ENCODE measurements at regions not wholly inside any gene's neighbourhood (a gene's known extent, or its start where the extent isn't known, plus 50 kb on each side); places are given as distances from the start of the nearest gene placed in this dataset.
A peak's percentile ranks its signal among the peaks of the same experiment; 100 is the strongest.
"Not testable (repeated sequence)": the region's sequence is repeated elsewhere in the genome, so short reads cannot be mapped to it uniquely, and the experiment has no call there.

- TF ChIP-seq CTCF (IDR thresholded peaks at IDR 0.05; ENCODE audit: insufficient read depth, low read length, poor library complexity, severe bottlenecking): no peak
- H3K4me3 ChIP-seq (replicated peaks; ENCODE audit: low read depth, low read length): no peak overlapping the region
- DNase-seq (ENCODE audit: extremely low read depth, insufficient read length): no peak
- H3K36me3 ChIP-seq (ENCODE audit: control insufficient read depth, insufficient read depth, low read length): no peaks in the 10 kb centered on the region
- no peaks in the 10 kb centered on the region for H3K27me3 ChIP-seq (replicated peaks; ENCODE audit: control insufficient read depth, insufficient read depth, low read length)
Observed at GRCh38 chr13:46498650-46499049, 54.3 kb upstream of the LRCH1 start.

- Histone ChIP-seq H3K36me3 (ENCODE audit: control insufficient read depth, insufficient read depth, low read length) (no peaks in the 10 kb centered on the region), H3K27me3 (replicated peaks; ENCODE audit: control insufficient read depth, insufficient read depth, low read length) (no peaks in the 10 kb centered on the region), H3K4me3 (replicated peaks; ENCODE audit: low read depth, low read length) (no peak overlapping the region)
- DNase-seq (ENCODE audit: extremely low read depth, insufficient read length): no peak
- TF ChIP-seq CTCF (IDR thresholded peaks at IDR 0.05; ENCODE audit: insufficient read depth, low read length, poor library complexity, severe bottlenecking): no peak
Observed at GRCh38 chr13:46496086-46496485, 56.9 kb upstream of the LRCH1 start.

- Histone ChIP-seq H3K27me3 (replicated peaks; ENCODE audit: control insufficient read depth, insufficient read depth, low read length) (no peaks in the 10 kb centered on the region), H3K4me3 (replicated peaks; ENCODE audit: low read depth, low read length) (no peak overlapping the region), H3K36me3 (ENCODE audit: control insufficient read depth, insufficient read depth, low read length) (no peaks in the 10 kb centered on the region)
- TF ChIP-seq CTCF (IDR thresholded peaks at IDR 0.05; ENCODE audit: insufficient read depth, low read length, poor library complexity, severe bottlenecking): no peak
- no peak for DNase-seq (ENCODE audit: extremely low read depth, insufficient read length)
Observed at GRCh38 chr13:46495651-46496050, 57.3 kb upstream of the LRCH1 start.

- H3K36me3 ChIP-seq (ENCODE audit: control insufficient read depth, insufficient read depth, low read length): no peaks in the 10 kb centered on the region
- DNase-seq (ENCODE audit: extremely low read depth, insufficient read length): no peak
- no peaks in the 10 kb centered on the region for H3K27me3 ChIP-seq (replicated peaks; ENCODE audit: control insufficient read depth, insufficient read depth, low read length)
- no peak overlapping the region for H3K4me3 ChIP-seq (replicated peaks; ENCODE audit: low read depth, low read length)
- TF ChIP-seq CTCF (IDR thresholded peaks at IDR 0.05; ENCODE audit: insufficient read depth, low read length, poor library complexity, severe bottlenecking): no peak
Observed at GRCh38 chr13:46495066-46495465, 57.9 kb upstream of the LRCH1 start.

- Histone ChIP-seq H3K4me3 (replicated peaks; ENCODE audit: low read depth, low read length) (no peak overlapping the region), H3K27me3 (replicated peaks; ENCODE audit: control insufficient read depth, insufficient read depth, low read length) (no peaks in the 10 kb centered on the region), H3K36me3 (ENCODE audit: control insufficient read depth, insufficient read depth, low read length) (no peaks in the 10 kb centered on the region)
- no peak for DNase-seq (ENCODE audit: extremely low read depth, insufficient read length)
- peak; percentile 48 for TF ChIP-seq CTCF (IDR thresholded peaks at IDR 0.05; ENCODE audit: insufficient read depth, low read length, poor library complexity, severe bottlenecking)
Observed at GRCh38 chr13:46492946-46493345, 60.0 kb upstream of the LRCH1 start.

GRCh38 chr13:46491641-46492040 lies 61.3 kb upstream of the LRCH1 start:
- no peak for DNase-seq (ENCODE audit: extremely low read depth, insufficient read length)
- H3K27me3 ChIP-seq (replicated peaks; ENCODE audit: control insufficient read depth, insufficient read depth, low read length): no peaks in the 10 kb centered on the region
- no peaks in the 10 kb centered on the region for H3K36me3 ChIP-seq (ENCODE audit: control insufficient read depth, insufficient read depth, low read length)
- TF ChIP-seq CTCF (IDR thresholded peaks at IDR 0.05; ENCODE audit: insufficient read depth, low read length, poor library complexity, severe bottlenecking): no peak
- no peak overlapping the region for H3K4me3 ChIP-seq (replicated peaks; ENCODE audit: low read depth, low read length)

- not testable (repeated sequence) for H3K27me3 ChIP-seq (replicated peaks; ENCODE audit: control insufficient read depth, insufficient read depth, low read length); H3K4me3 ChIP-seq (replicated peaks; ENCODE audit: low read depth, low read length); DNase-seq (ENCODE audit: extremely low read depth, insufficient read length); H3K36me3 ChIP-seq (ENCODE audit: control insufficient read depth, insufficient read depth, low read length)
Observed at GRCh38 chr13:46490713-46491112, 62.3 kb upstream of the LRCH1 start.
